ENCODE measurements at regions not wholly inside any gene's neighbourhood (a gene's known extent, or its start where the extent isn't known, plus 50 kb on each side); places are given as distances from the start of the nearest gene placed in this dataset.

DNA sequence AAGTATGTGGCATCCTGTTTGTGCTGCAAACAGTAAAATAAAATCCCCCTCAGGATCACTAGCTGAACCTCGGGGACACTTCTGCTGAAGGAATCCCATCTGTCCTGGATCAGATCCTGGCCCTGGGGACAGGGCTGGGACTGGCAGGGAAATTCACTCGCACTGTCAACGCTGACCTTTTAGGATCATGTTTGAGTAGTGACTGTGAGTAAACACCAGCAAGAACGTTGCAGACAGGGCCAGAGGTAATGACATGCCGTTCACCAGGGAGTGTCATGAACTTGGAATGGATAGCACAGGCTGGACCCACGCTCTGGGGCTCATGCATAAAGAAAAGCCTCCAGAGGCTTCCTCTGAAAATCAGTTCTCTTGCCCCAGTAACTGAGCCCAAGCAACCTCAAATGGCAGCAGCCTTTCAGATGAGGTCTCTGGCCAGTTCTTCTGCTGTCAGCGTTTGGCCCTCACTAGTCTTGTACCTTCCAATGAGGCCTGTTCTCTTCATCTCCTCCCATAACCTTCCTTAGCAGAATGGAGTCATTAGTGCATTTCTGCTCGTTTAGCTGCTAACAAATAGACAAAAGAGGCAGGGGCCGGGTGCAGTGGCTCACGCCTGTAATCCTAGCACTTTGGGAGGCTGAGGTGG, 51.0 kb upstream of the BARX2 start (continued):
- TF ChIP-seq ZNF263 (CRISPR knock-in tag; IDR thresholded peaks at IDR 0.05) (no peak), ARNT (IDR thresholded peaks at IDR 0.05) (no peak), RCOR2 (CRISPR knock-in tag; IDR thresholded peaks at IDR 0.05) (peak; percentile 51; the same call in 1 of the 2 replicates), ZNF788 (CRISPR knock-in tag; IDR thresholded peaks at IDR 0.05; ENCODE audit: borderline replicate concordance) (0 out of 2 replicates have a peak, but pooled peaks have one; percentile 23), HCFC1 (IDR thresholded peaks at IDR 0.05; ENCODE audit: low read depth, low read length) (no peak), PHF21A (CRISPR knock-in tag; IDR thresholded peaks at IDR 0.05) (peak; percentile 73)
- TF ChIP-seq, protein P1, sequence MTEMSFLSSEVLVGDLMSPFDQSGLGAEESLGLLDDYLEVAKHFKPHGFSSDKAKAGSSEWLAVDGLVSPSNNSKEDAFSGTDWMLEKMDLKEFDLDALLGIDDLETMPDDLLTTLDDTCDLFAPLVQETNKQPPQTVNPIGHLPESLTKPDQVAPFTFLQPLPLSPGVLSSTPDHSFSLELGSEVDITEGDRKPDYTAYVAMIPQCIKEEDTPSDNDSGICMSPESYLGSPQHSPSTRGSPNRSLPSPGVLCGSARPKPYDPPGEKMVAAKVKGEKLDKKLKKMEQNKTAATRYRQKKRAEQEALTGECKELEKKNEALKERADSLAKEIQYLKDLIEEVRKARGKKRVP (CRISPR knock-in tag; IDR thresholded peaks at IDR 0.05), result peak in 1 of 2 experiments; percentile 31; a peak in 1 of 4 replicates
- TF ChIP-seq, protein P2, sequence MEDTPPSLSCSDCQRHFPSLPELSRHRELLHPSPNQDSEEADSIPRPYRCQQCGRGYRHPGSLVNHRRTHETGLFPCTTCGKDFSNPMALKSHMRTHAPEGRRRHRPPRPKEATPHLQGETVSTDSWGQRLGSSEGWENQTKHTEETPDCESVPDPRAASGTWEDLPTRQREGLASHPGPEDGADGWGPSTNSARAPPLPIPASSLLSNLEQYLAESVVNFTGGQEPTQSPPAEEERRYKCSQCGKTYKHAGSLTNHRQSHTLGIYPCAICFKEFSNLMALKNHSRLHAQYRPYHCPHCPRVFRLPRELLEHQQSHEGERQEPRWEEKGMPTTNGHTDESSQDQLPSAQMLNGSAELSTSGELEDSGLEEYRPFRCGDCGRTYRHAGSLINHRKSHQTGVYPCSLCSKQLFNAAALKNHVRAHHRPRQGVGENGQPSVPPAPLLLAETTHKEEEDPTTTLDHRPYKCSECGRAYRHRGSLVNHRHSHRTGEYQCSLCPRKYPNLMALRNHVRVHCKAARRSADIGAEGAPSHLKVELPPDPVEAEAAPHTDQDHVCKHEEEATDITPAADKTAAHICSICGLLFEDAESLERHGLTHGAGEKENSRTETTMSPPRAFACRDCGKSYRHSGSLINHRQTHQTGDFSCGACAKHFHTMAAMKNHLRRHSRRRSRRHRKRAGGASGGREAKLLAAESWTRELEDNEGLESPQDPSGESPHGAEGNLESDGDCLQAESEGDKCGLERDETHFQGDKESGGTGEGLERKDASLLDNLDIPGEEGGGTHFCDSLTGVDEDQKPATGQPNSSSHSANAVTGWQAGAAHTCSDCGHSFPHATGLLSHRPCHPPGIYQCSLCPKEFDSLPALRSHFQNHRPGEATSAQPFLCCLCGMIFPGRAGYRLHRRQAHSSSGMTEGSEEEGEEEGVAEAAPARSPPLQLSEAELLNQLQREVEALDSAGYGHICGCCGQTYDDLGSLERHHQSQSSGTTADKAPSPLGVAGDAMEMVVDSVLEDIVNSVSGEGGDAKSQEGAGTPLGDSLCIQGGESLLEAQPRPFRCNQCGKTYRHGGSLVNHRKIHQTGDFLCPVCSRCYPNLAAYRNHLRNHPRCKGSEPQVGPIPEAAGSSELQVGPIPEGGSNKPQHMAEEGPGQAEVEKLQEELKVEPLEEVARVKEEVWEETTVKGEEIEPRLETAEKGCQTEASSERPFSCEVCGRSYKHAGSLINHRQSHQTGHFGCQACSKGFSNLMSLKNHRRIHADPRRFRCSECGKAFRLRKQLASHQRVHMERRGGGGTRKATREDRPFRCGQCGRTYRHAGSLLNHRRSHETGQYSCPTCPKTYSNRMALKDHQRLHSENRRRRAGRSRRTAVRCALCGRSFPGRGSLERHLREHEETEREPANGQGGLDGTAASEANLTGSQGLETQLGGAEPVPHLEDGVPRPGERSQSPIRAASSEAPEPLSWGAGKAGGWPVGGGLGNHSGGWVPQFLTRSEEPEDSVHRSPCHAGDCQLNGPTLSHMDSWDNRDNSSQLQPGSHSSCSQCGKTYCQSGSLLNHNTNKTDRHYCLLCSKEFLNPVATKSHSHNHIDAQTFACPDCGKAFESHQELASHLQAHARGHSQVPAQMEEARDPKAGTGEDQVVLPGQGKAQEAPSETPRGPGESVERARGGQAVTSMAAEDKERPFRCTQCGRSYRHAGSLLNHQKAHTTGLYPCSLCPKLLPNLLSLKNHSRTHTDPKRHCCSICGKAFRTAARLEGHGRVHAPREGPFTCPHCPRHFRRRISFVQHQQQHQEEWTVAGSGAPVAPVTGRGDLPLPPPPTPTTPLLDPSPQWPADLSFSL (CRISPR knock-in tag; IDR thresholded peaks at IDR 0.05), result peak; percentile 42; the same call in 1 of the 2 replicates
- TF ChIP-seq, protein P3, sequence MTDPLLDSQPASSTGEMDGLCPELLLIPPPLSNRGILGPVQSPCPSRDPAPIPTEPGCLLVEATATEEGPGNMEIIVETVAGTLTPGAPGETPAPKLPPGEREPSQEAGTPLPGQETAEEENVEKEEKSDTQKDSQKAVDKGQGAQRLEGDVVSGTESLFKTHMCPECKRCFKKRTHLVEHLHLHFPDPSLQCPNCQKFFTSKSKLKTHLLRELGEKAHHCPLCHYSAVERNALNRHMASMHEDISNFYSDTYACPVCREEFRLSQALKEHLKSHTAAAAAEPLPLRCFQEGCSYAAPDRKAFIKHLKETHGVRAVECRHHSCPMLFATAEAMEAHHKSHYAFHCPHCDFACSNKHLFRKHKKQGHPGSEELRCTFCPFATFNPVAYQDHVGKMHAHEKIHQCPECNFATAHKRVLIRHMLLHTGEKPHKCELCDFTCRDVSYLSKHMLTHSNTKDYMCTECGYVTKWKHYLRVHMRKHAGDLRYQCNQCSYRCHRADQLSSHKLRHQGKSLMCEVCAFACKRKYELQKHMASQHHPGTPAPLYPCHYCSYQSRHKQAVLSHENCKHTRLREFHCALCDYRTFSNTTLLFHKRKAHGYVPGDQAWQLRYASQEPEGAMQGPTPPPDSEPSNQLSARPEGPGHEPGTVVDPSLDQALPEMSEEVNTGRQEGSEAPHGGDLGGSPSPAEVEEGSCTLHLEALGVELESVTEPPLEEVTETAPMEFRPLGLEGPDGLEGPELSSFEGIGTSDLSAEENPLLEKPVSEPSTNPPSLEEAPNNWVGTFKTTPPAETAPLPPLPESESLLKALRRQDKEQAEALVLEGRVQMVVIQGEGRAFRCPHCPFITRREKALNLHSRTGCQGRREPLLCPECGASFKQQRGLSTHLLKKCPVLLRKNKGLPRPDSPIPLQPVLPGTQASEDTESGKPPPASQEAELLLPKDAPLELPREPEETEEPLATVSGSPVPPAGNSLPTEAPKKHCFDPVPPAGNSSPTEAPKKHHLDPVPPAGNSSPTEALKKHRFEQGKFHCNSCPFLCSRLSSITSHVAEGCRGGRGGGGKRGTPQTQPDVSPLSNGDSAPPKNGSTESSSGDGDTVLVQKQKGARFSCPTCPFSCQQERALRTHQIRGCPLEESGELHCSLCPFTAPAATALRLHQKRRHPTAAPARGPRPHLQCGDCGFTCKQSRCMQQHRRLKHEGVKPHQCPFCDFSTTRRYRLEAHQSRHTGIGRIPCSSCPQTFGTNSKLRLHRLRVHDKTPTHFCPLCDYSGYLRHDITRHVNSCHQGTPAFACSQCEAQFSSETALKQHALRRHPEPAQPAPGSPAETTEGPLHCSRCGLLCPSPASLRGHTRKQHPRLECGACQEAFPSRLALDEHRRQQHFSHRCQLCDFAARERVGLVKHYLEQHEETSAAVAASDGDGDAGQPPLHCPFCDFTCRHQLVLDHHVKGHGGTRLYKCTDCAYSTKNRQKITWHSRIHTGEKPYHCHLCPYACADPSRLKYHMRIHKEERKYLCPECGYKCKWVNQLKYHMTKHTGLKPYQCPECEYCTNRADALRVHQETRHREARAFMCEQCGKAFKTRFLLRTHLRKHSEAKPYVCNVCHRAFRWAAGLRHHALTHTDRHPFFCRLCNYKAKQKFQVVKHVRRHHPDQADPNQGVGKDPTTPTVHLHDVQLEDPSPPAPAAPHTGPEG (CRISPR knock-in tag; IDR thresholded peaks at IDR 0.05), result no peak; the same call in 1 of the 2 replicates
- TF ChIP-seq, protein P4, sequence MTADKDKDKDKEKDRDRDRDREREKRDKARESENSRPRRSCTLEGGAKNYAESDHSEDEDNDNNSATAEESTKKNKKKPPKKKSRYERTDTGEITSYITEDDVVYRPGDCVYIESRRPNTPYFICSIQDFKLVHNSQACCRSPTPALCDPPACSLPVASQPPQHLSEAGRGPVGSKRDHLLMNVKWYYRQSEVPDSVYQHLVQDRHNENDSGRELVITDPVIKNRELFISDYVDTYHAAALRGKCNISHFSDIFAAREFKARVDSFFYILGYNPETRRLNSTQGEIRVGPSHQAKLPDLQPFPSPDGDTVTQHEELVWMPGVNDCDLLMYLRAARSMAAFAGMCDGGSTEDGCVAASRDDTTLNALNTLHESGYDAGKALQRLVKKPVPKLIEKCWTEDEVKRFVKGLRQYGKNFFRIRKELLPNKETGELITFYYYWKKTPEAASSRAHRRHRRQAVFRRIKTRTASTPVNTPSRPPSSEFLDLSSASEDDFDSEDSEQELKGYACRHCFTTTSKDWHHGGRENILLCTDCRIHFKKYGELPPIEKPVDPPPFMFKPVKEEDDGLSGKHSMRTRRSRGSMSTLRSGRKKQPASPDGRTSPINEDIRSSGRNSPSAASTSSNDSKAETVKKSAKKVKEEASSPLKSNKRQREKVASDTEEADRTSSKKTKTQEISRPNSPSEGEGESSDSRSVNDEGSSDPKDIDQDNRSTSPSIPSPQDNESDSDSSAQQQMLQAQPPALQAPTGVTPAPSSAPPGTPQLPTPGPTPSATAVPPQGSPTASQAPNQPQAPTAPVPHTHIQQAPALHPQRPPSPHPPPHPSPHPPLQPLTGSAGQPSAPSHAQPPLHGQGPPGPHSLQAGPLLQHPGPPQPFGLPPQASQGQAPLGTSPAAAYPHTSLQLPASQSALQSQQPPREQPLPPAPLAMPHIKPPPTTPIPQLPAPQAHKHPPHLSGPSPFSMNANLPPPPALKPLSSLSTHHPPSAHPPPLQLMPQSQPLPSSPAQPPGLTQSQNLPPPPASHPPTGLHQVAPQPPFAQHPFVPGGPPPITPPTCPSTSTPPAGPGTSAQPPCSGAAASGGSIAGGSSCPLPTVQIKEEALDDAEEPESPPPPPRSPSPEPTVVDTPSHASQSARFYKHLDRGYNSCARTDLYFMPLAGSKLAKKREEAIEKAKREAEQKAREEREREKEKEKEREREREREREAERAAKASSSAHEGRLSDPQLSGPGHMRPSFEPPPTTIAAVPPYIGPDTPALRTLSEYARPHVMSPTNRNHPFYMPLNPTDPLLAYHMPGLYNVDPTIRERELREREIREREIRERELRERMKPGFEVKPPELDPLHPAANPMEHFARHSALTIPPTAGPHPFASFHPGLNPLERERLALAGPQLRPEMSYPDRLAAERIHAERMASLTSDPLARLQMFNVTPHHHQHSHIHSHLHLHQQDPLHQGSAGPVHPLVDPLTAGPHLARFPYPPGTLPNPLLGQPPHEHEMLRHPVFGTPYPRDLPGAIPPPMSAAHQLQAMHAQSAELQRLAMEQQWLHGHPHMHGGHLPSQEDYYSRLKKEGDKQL (CRISPR knock-in tag; IDR thresholded peaks at IDR 0.05; ENCODE audit: low read depth), result no peak

Data from HepG2 (cell line).